Mesothelial cell of epicardium (in vitro differentiated cells): ENCODE measurements at regions not wholly inside any gene's neighbourhood (a gene's known extent, or its start where the extent isn't known, plus 50 kb on each side); places are given as distances from the start of the nearest gene placed in this dataset.

Source experiments
- DNase-seq, 2 experiments: peaks; one replicate each; pipeline ENCODE4 v3.0.0; 2021; ENCODE audit warnings: low spot score in 2 of 2; ENCODE audit not compliant: unreplicated experiment in 2 of 2
- H3K27ac Mint-ChIP-seq: 2 replicates; pipeline ENCODE4 v1.8.0; 2021; ENCODE audit warnings: mixed read lengths
- H3K27me3 Mint-ChIP-seq: 2 replicates; pipeline ENCODE4 v1.8.0; 2021; ENCODE audit warnings: low read depth, mixed read lengths
- H3K36me3 Mint-ChIP-seq: 2 replicates; pipeline ENCODE4 v1.8.0; 2021; ENCODE audit warnings: mixed read lengths
- H3K4me1 Mint-ChIP-seq: 2 replicates; pipeline ENCODE4 v1.8.0; 2021; ENCODE audit warnings: mixed read lengths
- H3K4me3 Mint-ChIP-seq: 2 replicates; pipeline ENCODE4 v1.8.0; 2021; ENCODE audit warnings: mild to moderate bottlenecking, moderate library complexity, mixed read lengths
- H3K9me3 Mint-ChIP-seq: 2 replicates; pipeline ENCODE4 v1.8.0; 2021; ENCODE audit warnings: mixed read lengths
- CTCF ChIP-seq: fragments of 200-600 bp; sonication (generic); IDR thresholded peaks from one replicate; pipeline ENCODE4 v1.5.0; 2021; ENCODE audit warnings: antibody characterized with exemption; ENCODE audit not compliant: unreplicated experiment

- no peak for DNase-seq
- no peak for TF ChIP-seq CTCF
- Mint-ChIP-seq H3K4me1 (peaks cover 2% of the 10 kb centered on the region), H3K27ac (no peak overlapping the region), H3K36me3 (no peaks in the 10 kb centered on the region), H3K4me3 (no peak overlapping the region), H3K27me3 (peaks cover 14% of the 10 kb centered on the region), H3K9me3 (no peaks in the 10 kb centered on the region)
Observed at GRCh38 chr10:113389969-113390368, 162.9 kb upstream of the HABP2 start.

GRCh38 chr10:113390896-113391295, 162.0 kb upstream of the HABP2 start:
- no peak overlapping the region for H3K4me3 Mint-ChIP-seq
- DNase-seq = no peak
- H3K27ac Mint-ChIP-seq = no peak overlapping the region
- peaks cover 14% of the 10 kb centered on the region for H3K27me3 Mint-ChIP-seq
- H3K4me1 Mint-ChIP-seq = no peaks in the 10 kb centered on the region
- TF ChIP-seq CTCF = no peak
- H3K36me3 Mint-ChIP-seq = no peaks in the 10 kb centered on the region
- no peaks in the 10 kb centered on the region for H3K9me3 Mint-ChIP-seq

- Mint-ChIP-seq H3K9me3 (no peaks in the 10 kb centered on the region), H3K4me3 (no peak overlapping the region), H3K27ac (no peak overlapping the region), H3K4me1 (peaks cover 8% of the 10 kb centered on the region), H3K27me3 (peaks cover 10% of the 10 kb centered on the region), H3K36me3 (no peaks in the 10 kb centered on the region)
- DNase-seq = no peak
- TF ChIP-seq CTCF = no peak
Observed at GRCh38 chr10:113397047-113397446, 155.8 kb upstream of the HABP2 start.

GRCh38 chr10:113399065-113399464, 153.8 kb upstream of the HABP2 start:
- Mint-ChIP-seq H3K27ac (no peak overlapping the region), H3K9me3 (no peaks in the 10 kb centered on the region), H3K27me3 (peaks cover 10% of the 10 kb centered on the region), H3K4me1 (peaks cover 8% of the 10 kb centered on the region), H3K4me3 (no peak overlapping the region), H3K36me3 (no peaks in the 10 kb centered on the region)
- DNase-seq = no peak
- TF ChIP-seq CTCF = no peak

GRCh38 chr10:113402602-113403001, 150.3 kb upstream of the HABP2 start:
- H3K27me3 Mint-ChIP-seq = peaks cover 29% of the 10 kb centered on the region
- H3K27ac Mint-ChIP-seq = no peak overlapping the region
- H3K9me3 Mint-ChIP-seq = no peaks in the 10 kb centered on the region
- no peak overlapping the region for H3K4me3 Mint-ChIP-seq
- no peaks in the 10 kb centered on the region for H3K36me3 Mint-ChIP-seq
- DNase-seq = no peak
- no peak for TF ChIP-seq CTCF
- peaks cover 2% of the 10 kb centered on the region for H3K4me1 Mint-ChIP-seq

GRCh38 chr10:113407218-113407617, 145.6 kb upstream of the HABP2 start:
- H3K27me3 Mint-ChIP-seq = peaks cover 49% of the 10 kb centered on the region
- no peak for TF ChIP-seq CTCF
- DNase-seq = no peak
- no peaks in the 10 kb centered on the region for H3K4me1 Mint-ChIP-seq
- no peak overlapping the region for H3K27ac Mint-ChIP-seq
- H3K36me3 Mint-ChIP-seq = no peaks in the 10 kb centered on the region
- H3K9me3 Mint-ChIP-seq = no peaks in the 10 kb centered on the region
- no peak overlapping the region for H3K4me3 Mint-ChIP-seq
